Thyroid gland (tissue), 4 donors: ENCODE measurements at regions not wholly inside any gene's neighbourhood (a gene's known extent, or its start where the extent isn't known, plus 50 kb on each side); places are given as distances from the start of the nearest gene placed in this dataset.

ENCODE experiments used
- DNase-seq, 2 donors: peaks; one replicate each; pipeline ENCODE4 v3.0.0-alpha.2; 2019
- H3K27ac ChIP-seq, 3 donors: fragments of 200-600 bp; sonication (generic); 1 replicate in 2 of 3; 2 replicates in 1 of 3; pipeline ENCODE4 v1.5.1; 2016 to 2019; ENCODE audit warnings: mild to moderate bottlenecking in 1 of 3, moderate library complexity in 1 of 3
- H3K27me3 ChIP-seq: fragments of 200-600 bp; sonication (generic); one replicate; pipeline ENCODE4 v1.5.1; 2019
- H3K36me3 ChIP-seq, 2 donors: fragments of 200-600 bp; sonication (generic); one replicate each; pipeline ENCODE4 v1.5.1; 2016 to 2019
- H3K4me1 ChIP-seq, 2 donors: fragments of 200-600 bp; sonication (generic); one replicate each; pipeline ENCODE4 v1.5.1; 2017 to 2019
- H3K4me3 ChIP-seq, 3 donors: fragments of 200-600 bp; sonication (generic); replicated peaks in 1 of 3; 1 replicate in 2 of 3; 2 replicates in 1 of 3; pipeline ENCODE4 v1.5.1; 2016; ENCODE audit warnings: mild to moderate bottlenecking in 1 of 3
- H3K9me3 ChIP-seq: fragments of 200-600 bp; sonication (generic); one replicate; pipeline ENCODE4 v1.5.1; 2017
- CTCF ChIP-seq, 6 experiments: fragments of 200-600 bp in 3 of 6; fragments of 450-650 bp in 3 of 6; sonication (generic) in 3 of 6; IDR thresholded peaks; one replicate each; pipeline ENCODE4 v1.5.1; 2016 to 2019; ENCODE audit warnings: antibody characterized with exemption in 6 of 6, mild to moderate bottlenecking in 2 of 6, inconsistent platforms in 1 of 6, moderate library complexity in 1 of 6
- POLR2A ChIP-seq, 2 donors: fragments of 450-650 bp; IDR thresholded peaks; one replicate each; pipeline ENCODE4 v1.6.1; 2017; ENCODE audit warnings: antibody characterized with exemption in 2 of 2, mild to moderate bottlenecking in 2 of 2, moderate library complexity in 1 of 2
- WGBS, 2 donors: methylation state at CpG; one replicate each; pipeline ENCODE4 v1.1.5; 2017; 5-methylcytosine and 5-hydroxymethylcytosine counted together
- intact Hi-C: fragments of 100-400 bp; cut with DNase I; formaldehyde crosslinking; loops from one replicate; pipeline ENCODE4 v1.15.1; 2023

GRCh38 chr4:10765386-10765785, 80.8 kb upstream of the CLNK start:
- H3K4me1 ChIP-seq = no peaks in the 10 kb centered on the region
- DNase-seq = no peak
- TF ChIP-seq POLR2A (IDR thresholded peaks at IDR 0.05) (no peak), CTCF (IDR thresholded peaks at IDR 0.05) (no peak)
- no peaks in the 10 kb centered on the region for H3K9me3 ChIP-seq
- WGBS, 2 donors = 89% methylated on average over 3 of the region's 3 CpGs
- no peaks in the 10 kb centered on the region for H3K27me3 ChIP-seq
- no peak overlapping the region for H3K27ac ChIP-seq
- no peak overlapping the region for H3K4me3 ChIP-seq
- intact Hi-C loops = no loop called here
- no peaks in the 10 kb centered on the region for H3K36me3 ChIP-seq

DNA sequence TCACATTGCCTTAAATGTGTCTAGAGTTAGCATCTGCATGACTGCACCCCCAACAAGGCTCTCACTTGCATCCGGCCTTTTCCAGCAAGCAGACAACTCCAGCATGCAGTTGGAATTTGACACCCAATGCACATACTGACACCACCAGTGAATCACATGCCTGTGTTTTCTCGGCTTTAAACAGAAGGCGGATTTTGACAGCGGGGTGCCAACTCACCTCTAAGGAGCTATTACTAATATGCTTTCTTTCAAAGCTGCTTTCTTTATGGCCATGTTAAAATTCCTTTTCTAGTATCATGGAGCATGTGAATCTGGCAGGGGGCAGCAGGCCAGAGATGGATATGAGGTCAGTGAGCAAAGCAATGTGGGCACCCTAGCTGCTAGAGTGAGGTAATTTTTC, 78.0 kb upstream of the CLNK start:
- Histone ChIP-seq H3K27me3 (no peaks in the 10 kb centered on the region), H3K27ac (no peak overlapping the region), H3K9me3 (no peaks in the 10 kb centered on the region), H3K36me3 (no peaks in the 10 kb centered on the region), H3K4me3 (no peak overlapping the region), H3K4me1 (no peaks in the 10 kb centered on the region)
- peak in 1 of 2 donors; percentile 13 for DNase-seq
- intact Hi-C loops = no loop called here
- TF ChIP-seq POLR2A (IDR thresholded peaks at IDR 0.05) = no peak
- no peak for TF ChIP-seq CTCF (IDR thresholded peaks at IDR 0.05)
- WGBS, 2 donors = 57 to 71% methylated on average over 4 of the region's 4 CpGs

DNA sequence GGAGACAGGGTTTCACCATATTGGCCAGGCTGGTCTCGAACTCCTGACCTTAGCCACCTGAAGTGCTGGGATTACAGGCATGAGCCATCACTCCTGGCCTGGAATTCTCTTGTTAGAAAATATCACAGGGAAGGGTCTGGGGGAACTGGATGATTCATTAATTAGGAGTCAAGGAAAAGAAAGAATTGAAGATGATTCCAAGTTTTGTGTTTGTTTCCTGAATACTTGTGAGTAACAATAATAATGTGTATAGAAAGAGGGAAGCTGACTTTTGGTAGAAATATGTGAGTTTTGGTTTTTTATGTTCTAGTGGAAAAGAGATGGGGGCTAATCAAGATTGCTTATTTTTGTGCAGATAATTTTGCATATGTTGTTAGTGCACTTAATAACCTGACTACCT, 77.3 kb upstream of the CLNK start:
- no peak for TF ChIP-seq CTCF (IDR thresholded peaks at IDR 0.05)
- no peak for TF ChIP-seq POLR2A (IDR thresholded peaks at IDR 0.05)
- no peak for DNase-seq
- no peak overlapping the region for H3K27ac ChIP-seq
- H3K36me3 ChIP-seq = no peaks in the 10 kb centered on the region
- 100% methylated on average over 1 of the region's 1 CpG for WGBS, 2 donors
- no peak overlapping the region for H3K4me3 ChIP-seq
- intact Hi-C loops = no loop called here
- no peaks in the 10 kb centered on the region for H3K27me3 ChIP-seq
- no peaks in the 10 kb centered on the region for H3K4me1 ChIP-seq
- H3K9me3 ChIP-seq = no peaks in the 10 kb centered on the region

DNA sequence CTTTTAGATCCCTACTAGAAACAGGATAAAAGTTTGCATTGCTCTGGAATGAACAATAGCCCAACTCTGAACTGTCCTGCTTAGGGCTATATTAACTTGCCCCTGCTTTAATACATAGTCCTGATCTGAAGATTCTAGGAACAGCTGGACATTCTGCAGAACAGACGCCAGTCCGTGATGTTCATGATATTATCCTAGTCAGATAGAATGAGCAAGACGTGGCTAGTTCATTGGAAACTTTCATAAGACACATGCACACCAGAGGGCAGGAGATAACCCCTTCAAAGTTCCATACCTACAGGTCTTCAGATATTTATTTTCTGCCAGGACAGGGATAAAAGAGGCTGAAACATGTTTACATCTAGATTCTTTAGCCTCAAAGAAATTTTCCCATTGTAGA, 75.5 kb upstream of the CLNK start:
- intact Hi-C loops = no loop called here

DNA sequence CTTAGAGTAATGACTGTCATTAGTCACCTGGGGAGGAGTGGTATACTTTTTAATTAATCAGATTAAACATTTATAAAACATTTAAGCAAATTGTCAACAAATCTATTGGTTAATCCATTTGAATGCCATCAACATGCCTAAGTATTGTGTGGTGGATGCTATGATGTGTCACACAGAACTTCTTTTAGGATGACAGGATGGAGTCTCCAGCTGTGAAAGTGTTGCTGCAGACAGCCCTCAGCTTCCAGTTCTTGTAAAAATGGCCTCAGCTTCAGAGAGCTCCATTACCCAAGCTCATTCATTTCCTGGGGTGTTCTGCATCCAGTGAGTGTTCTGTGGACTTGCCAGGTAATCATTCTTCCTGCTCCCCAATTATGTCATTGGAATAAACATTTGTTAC, 74.3 kb upstream of the CLNK start:
- no peak overlapping the region for H3K27ac ChIP-seq
- TF ChIP-seq POLR2A (IDR thresholded peaks at IDR 0.05) = no peak
- TF ChIP-seq CTCF (IDR thresholded peaks at IDR 0.05) = no peak
- no peaks in the 10 kb centered on the region for H3K4me1 ChIP-seq
- no peaks in the 10 kb centered on the region for H3K36me3 ChIP-seq
- H3K27me3 ChIP-seq = no peaks in the 10 kb centered on the region
- no peaks in the 10 kb centered on the region for H3K9me3 ChIP-seq
- no peak overlapping the region for H3K4me3 ChIP-seq
- DNase-seq = no peak
- intact Hi-C loops = no loop called here

More for the DNA sequence above, 75.5 kb upstream of the CLNK start:
- Histone ChIP-seq H3K4me1 (no peaks in the 10 kb centered on the region), H3K27ac (no peak overlapping the region), H3K27me3 (no peaks in the 10 kb centered on the region), H3K9me3 (no peaks in the 10 kb centered on the region), H3K36me3 (no peaks in the 10 kb centered on the region), H3K4me3 (no peak overlapping the region)
- DNase-seq = no peak
- TF ChIP-seq POLR2A (IDR thresholded peaks at IDR 0.05) = no peak
- no peak for TF ChIP-seq CTCF (IDR thresholded peaks at IDR 0.05)
- WGBS, 2 donors = 81 to 88% methylated on average over 3 of the region's 3 CpGs
